ENCODE measurements at regions not wholly inside any gene's neighbourhood (a gene's known extent, or its start where the extent isn't known, plus 50 kb on each side); places are given as distances from the start of the nearest gene placed in this dataset.

DNA sequence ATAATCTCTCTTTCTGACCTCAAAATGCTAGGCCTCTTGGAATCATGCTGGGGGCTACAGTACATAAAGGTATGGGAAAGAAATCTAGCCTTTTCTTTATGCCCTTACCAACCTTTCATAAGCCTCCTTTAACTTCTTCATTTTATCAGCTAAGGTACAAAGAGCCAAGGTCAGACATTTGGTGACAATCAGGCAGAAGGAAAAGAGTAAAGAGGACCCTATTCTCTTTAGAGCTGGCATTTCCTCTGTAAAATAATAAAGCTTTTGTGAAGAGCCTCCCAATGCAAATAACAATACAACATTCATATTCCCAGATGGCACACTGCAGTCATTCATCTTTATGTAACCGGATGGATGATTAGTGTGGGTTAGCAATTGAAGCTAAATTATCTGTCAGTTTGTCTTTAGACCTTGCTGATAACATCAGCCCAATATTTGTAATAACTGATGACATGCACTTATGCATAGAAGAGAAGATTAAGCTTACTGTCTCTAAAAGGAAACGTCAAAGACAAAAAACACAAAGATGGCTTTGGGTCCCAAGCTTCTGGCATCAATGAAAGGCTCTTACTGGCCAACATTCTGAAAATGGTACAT lies 163.1 kb downstream of the IBTK start:
- no peaks in the 10 kb centered on the region for H3K9me3 ChIP-seq (ENCODE audit: control extremely low read depth in 1 of 5, control insufficient read depth in 4 of 5, insufficient read depth in 2 of 5, low read depth in 1 of 5, low read length in 4 of 5)
- H3K27me3 ChIP-seq (replicated peaks in 2 of 5; ENCODE audit: control insufficient read depth in 4 of 5, insufficient read depth in 5 of 5, low read length in 4 of 5): no peaks in the 10 kb centered on the region
- no peaks in the 10 kb centered on the region for H3K4me1 ChIP-seq (ENCODE audit: control extremely low read depth in 1 of 4, control insufficient read depth in 4 of 4, insufficient read depth in 4 of 4, low read length in 3 of 4)
- no peak for DNase-seq
- no peaks in the 10 kb centered on the region for H3K36me3 ChIP-seq (ENCODE audit: control insufficient read depth in 4 of 4, insufficient read depth in 4 of 4, low read length in 3 of 4)
- H3K4me3 ChIP-seq (ENCODE audit: control insufficient read depth in 1 of 7, extremely low read depth in 1 of 7, insufficient read depth in 4 of 7, low read depth in 2 of 7, low read length in 6 of 7): no peak overlapping the region
- no peak overlapping the region for H3K27ac ChIP-seq (ENCODE audit: insufficient read depth in 1 of 2, low read depth in 1 of 2, low read length in 2 of 2, poor library complexity in 1 of 2, severe bottlenecking in 2 of 2)
- CTCF ChIA-PET: no interaction called here
- WGBS (ENCODE audit: insufficient coverage): 92% methylated on average over 1 of the region's 2 CpGs
- POLR2A ChIA-PET: no interaction called here

DNA sequence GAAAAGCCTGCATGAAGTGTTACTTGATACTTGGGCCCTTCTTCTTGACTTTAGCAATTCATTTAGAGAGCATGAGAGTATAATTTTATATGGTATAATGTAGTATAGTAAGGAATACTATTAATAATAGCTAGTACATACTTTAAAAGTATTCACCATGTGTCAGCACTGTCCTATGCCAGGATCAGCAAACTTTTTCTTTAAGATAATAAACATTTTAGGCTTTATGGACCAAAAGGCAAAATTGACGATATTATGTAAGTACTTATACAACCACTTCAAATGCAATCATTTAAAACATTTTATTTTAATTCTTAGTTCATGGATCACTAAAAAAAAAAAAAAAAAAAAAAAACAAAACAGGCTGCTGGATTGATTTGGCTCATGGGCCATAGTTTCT lies 163.9 kb downstream of the IBTK start:
- H3K9me3 ChIP-seq (ENCODE audit: control extremely low read depth in 1 of 5, control insufficient read depth in 4 of 5, insufficient read depth in 2 of 5, low read depth in 1 of 5, low read length in 4 of 5): no peaks in the 10 kb centered on the region
- ChIA-PET CTCF (no interaction called here), POLR2A (no interaction called here)
- H3K4me1 ChIP-seq (ENCODE audit: control extremely low read depth in 1 of 4, control insufficient read depth in 4 of 4, insufficient read depth in 4 of 4, low read length in 3 of 4): no peaks in the 10 kb centered on the region
- no CpG with 5 or more reads among the region's 1 CpG for whole genome bisulfite sequencing (ENCODE audit: insufficient coverage)
- H3K27me3 ChIP-seq (replicated peaks in 2 of 5; ENCODE audit: control insufficient read depth in 4 of 5, insufficient read depth in 5 of 5, low read length in 4 of 5): no peaks in the 10 kb centered on the region
- no peak overlapping the region for H3K4me3 ChIP-seq (ENCODE audit: control insufficient read depth in 1 of 7, extremely low read depth in 1 of 7, insufficient read depth in 4 of 7, low read depth in 2 of 7, low read length in 6 of 7)
- no peak for DNase-seq
- no peak overlapping the region for H3K27ac ChIP-seq (ENCODE audit: insufficient read depth in 1 of 2, low read depth in 1 of 2, low read length in 2 of 2, poor library complexity in 1 of 2, severe bottlenecking in 2 of 2)
- no peaks in the 10 kb centered on the region for H3K36me3 ChIP-seq (ENCODE audit: control insufficient read depth in 4 of 4, insufficient read depth in 4 of 4, low read length in 3 of 4)

DNA sequence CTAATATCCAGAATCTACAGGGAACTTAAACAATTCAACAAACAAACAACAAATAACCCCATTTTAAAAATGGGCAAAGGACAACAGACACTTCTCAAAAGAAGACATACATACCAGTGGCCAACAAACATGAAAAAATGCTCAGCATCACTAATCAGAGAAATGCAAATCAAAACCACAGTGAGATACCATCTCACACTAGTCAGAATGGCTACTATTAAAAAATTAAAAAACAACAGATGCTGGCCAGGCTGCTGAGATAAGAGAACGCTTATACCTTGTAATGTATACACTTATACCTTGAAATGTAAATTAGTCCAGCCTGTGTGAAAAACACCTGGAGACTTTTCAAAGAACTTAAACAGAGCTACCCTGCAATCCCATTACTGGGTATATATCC lies 166.8 kb downstream of the IBTK start:
- no peak overlapping the region for H3K4me3 ChIP-seq (ENCODE audit: control insufficient read depth in 1 of 7, extremely low read depth in 1 of 7, insufficient read depth in 4 of 7, low read depth in 2 of 7, low read length in 6 of 7)
- no peak overlapping the region for H3K27ac ChIP-seq (ENCODE audit: insufficient read depth in 1 of 2, low read depth in 1 of 2, low read length in 2 of 2, poor library complexity in 1 of 2, severe bottlenecking in 2 of 2)
- no peak for DNase-seq
- ChIA-PET CTCF (no interaction called here), POLR2A (no interaction called here)
- no peaks in the 10 kb centered on the region for H3K36me3 ChIP-seq (ENCODE audit: control insufficient read depth in 4 of 4, insufficient read depth in 4 of 4, low read length in 3 of 4)
- no peaks in the 10 kb centered on the region for H3K9me3 ChIP-seq (ENCODE audit: control extremely low read depth in 1 of 5, control insufficient read depth in 4 of 5, insufficient read depth in 2 of 5, low read depth in 1 of 5, low read length in 4 of 5)
- no peaks in the 10 kb centered on the region for H3K27me3 ChIP-seq (replicated peaks in 2 of 5; ENCODE audit: control insufficient read depth in 4 of 5, insufficient read depth in 5 of 5, low read length in 4 of 5)
- H3K4me1 ChIP-seq (ENCODE audit: control extremely low read depth in 1 of 4, control insufficient read depth in 4 of 4, insufficient read depth in 4 of 4, low read length in 3 of 4): no peaks in the 10 kb centered on the region
- no CpG with 5 or more reads among the region's 1 CpG for WGBS (ENCODE audit: insufficient coverage)

DNA sequence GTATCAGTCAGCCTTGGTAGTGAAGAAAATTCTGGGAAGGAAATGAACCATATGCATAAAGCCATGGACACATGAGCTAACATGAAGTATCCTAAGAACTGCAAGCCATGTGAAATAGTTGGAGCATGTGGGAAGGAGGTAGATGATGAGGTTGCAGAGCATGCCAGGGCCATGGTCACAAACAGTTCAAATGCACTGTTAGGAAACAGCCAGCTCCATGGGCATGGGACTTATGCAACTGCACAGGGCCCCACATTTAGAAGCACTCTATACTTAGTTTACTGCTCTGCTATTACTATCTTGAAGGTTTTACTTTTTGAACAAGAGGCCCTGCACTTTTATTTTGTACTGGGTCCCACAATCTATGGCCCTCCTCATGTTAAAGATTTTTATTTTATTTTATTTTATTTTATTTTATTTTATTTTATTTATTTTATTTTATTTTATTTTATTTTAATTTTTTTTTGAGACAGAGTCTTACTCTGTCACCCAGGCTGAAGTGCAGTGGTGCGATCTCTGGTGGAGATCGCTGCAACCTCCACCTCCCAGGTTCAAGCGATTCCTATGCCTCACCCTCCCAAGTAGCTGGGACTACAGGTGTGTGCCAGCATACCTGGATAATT lies 169.1 kb downstream of the IBTK start:
- no peak overlapping the region for H3K27ac ChIP-seq (ENCODE audit: insufficient read depth in 1 of 2, low read depth in 1 of 2, low read length in 2 of 2, poor library complexity in 1 of 2, severe bottlenecking in 2 of 2)
- H3K9me3 ChIP-seq (ENCODE audit: control extremely low read depth in 1 of 5, control insufficient read depth in 4 of 5, insufficient read depth in 2 of 5, low read depth in 1 of 5, low read length in 4 of 5): no peaks in the 10 kb centered on the region
- DNase-seq: no peak
- ChIA-PET POLR2A (no interaction called here), CTCF (no interaction called here)
- no peak overlapping the region for H3K4me3 ChIP-seq (ENCODE audit: control insufficient read depth in 1 of 7, extremely low read depth in 1 of 7, insufficient read depth in 4 of 7, low read depth in 2 of 7, low read length in 6 of 7)
- H3K36me3 ChIP-seq (ENCODE audit: control insufficient read depth in 4 of 4, insufficient read depth in 4 of 4, low read length in 3 of 4): no peaks in the 10 kb centered on the region
- H3K27me3 ChIP-seq (replicated peaks in 2 of 5; ENCODE audit: control insufficient read depth in 4 of 5, insufficient read depth in 5 of 5, low read length in 4 of 5): no peaks in the 10 kb centered on the region
- no peaks in the 10 kb centered on the region for H3K4me1 ChIP-seq (ENCODE audit: control extremely low read depth in 1 of 4, control insufficient read depth in 4 of 4, insufficient read depth in 4 of 4, low read length in 3 of 4)
- WGBS (ENCODE audit: insufficient coverage): no CpG with 5 or more reads among the region's 3 CpGs

- no peaks in the 10 kb centered on the region for H3K4me1 ChIP-seq (ENCODE audit: control extremely low read depth in 1 of 4, control insufficient read depth in 4 of 4, insufficient read depth in 4 of 4, low read length in 3 of 4)
- H3K36me3 ChIP-seq (ENCODE audit: control insufficient read depth in 4 of 4, insufficient read depth in 4 of 4, low read length in 3 of 4): no peaks in the 10 kb centered on the region
- CTCF ChIA-PET: interaction anchor here (0.6 kb wide), 1 partner anchor 382 kb away, joined by 3 read pairs; no protein-coding TSS in a partner anchor
- no CpG with 5 or more reads among the region's 1 CpG for WGBS (ENCODE audit: insufficient coverage)
- no peak overlapping the region for H3K27ac ChIP-seq (ENCODE audit: insufficient read depth in 1 of 2, low read depth in 1 of 2, low read length in 2 of 2, poor library complexity in 1 of 2, severe bottlenecking in 2 of 2)
- H3K9me3 ChIP-seq (ENCODE audit: control extremely low read depth in 1 of 5, control insufficient read depth in 4 of 5, insufficient read depth in 2 of 5, low read depth in 1 of 5, low read length in 4 of 5): no peaks in the 10 kb centered on the region
- POLR2A ChIA-PET: no interaction called here
- no peak for DNase-seq
- no peak overlapping the region for H3K4me3 ChIP-seq (ENCODE audit: control insufficient read depth in 1 of 7, extremely low read depth in 1 of 7, insufficient read depth in 4 of 7, low read depth in 2 of 7, low read length in 6 of 7)
- H3K27me3 ChIP-seq (replicated peaks in 2 of 5; ENCODE audit: control insufficient read depth in 4 of 5, insufficient read depth in 5 of 5, low read length in 4 of 5): no peaks in the 10 kb centered on the region
Measured at GRCh38 chr6:82076916-82077315, 170.6 kb downstream of the IBTK start.

GRCh38 chr6:82074556-82074955 lies 173.0 kb downstream of the IBTK start:
- WGBS (ENCODE audit: insufficient coverage): no CpG with 5 or more reads among the region's 2 CpGs

GRCh38 chr6:82073484-82073883 lies 174.1 kb downstream of the IBTK start:
- 100% methylated on average over 2 of the region's 5 CpGs for WGBS (ENCODE audit: insufficient coverage)
- no peak overlapping the region for H3K27ac ChIP-seq (ENCODE audit: insufficient read depth in 1 of 2, low read depth in 1 of 2, low read length in 2 of 2, poor library complexity in 1 of 2, severe bottlenecking in 2 of 2)
- ChIA-PET POLR2A (no interaction called here), CTCF (no interaction called here)
- no peaks in the 10 kb centered on the region for H3K27me3 ChIP-seq (replicated peaks in 2 of 5; ENCODE audit: control insufficient read depth in 4 of 5, insufficient read depth in 5 of 5, low read length in 4 of 5)
- H3K36me3 ChIP-seq (ENCODE audit: control insufficient read depth in 4 of 4, insufficient read depth in 4 of 4, low read length in 3 of 4): no peaks in the 10 kb centered on the region
- H3K4me3 ChIP-seq (ENCODE audit: control insufficient read depth in 1 of 7, extremely low read depth in 1 of 7, insufficient read depth in 4 of 7, low read depth in 2 of 7, low read length in 6 of 7): no peak overlapping the region
- no peak for DNase-seq
- H3K9me3 ChIP-seq (ENCODE audit: control extremely low read depth in 1 of 5, control insufficient read depth in 4 of 5, insufficient read depth in 2 of 5, low read depth in 1 of 5, low read length in 4 of 5): no peaks in the 10 kb centered on the region
- H3K4me1 ChIP-seq (ENCODE audit: control extremely low read depth in 1 of 4, control insufficient read depth in 4 of 4, insufficient read depth in 4 of 4, low read length in 3 of 4): no peaks in the 10 kb centered on the region

More at GRCh38 chr6:82074556-82074955, 173.0 kb downstream of the IBTK start:
- POLR2A ChIA-PET: no interaction called here
- CTCF ChIA-PET: interaction anchor here (1.2 kb wide), 2 partner anchors 15 to 43 kb away, joined by 3 read pairs; no protein-coding TSS in a partner anchor
- Histone ChIP-seq H3K4me3 (ENCODE audit: control insufficient read depth in 1 of 7, extremely low read depth in 1 of 7, insufficient read depth in 4 of 7, low read depth in 2 of 7, low read length in 6 of 7) (no peak overlapping the region), H3K4me1 (ENCODE audit: control extremely low read depth in 1 of 4, control insufficient read depth in 4 of 4, insufficient read depth in 4 of 4, low read length in 3 of 4) (no peaks in the 10 kb centered on the region), H3K27ac (ENCODE audit: insufficient read depth in 1 of 2, low read depth in 1 of 2, low read length in 2 of 2, poor library complexity in 1 of 2, severe bottlenecking in 2 of 2) (no peak overlapping the region), H3K27me3 (replicated peaks in 2 of 5; ENCODE audit: control insufficient read depth in 4 of 5, insufficient read depth in 5 of 5, low read length in 4 of 5) (no peaks in the 10 kb centered on the region), H3K36me3 (ENCODE audit: control insufficient read depth in 4 of 4, insufficient read depth in 4 of 4, low read length in 3 of 4) (no peaks in the 10 kb centered on the region), H3K9me3 (ENCODE audit: control extremely low read depth in 1 of 5, control insufficient read depth in 4 of 5, insufficient read depth in 2 of 5, low read depth in 1 of 5, low read length in 4 of 5) (no peaks in the 10 kb centered on the region)
- DNase-seq: no peak

All from common myeloid progenitor, CD34-positive (primary cell).